ENCODE measurements at regions not wholly inside any gene's neighbourhood (a gene's known extent, or its start where the extent isn't known, plus 50 kb on each side); places are given as distances from the start of the nearest gene placed in this dataset.

GRCh38 chr18:78046631-78047030, 797.0 kb downstream of the GALR1 start:
- no peak overlapping the region for H3K4me3 ChIP-seq (ENCODE audit: insufficient read length, low read depth)
- TF ChIP-seq ZNF274 (IDR thresholded peaks at IDR 0.05; ENCODE audit: low read depth, low read length) (no peak), SUZ12 (IDR thresholded peaks at IDR 0.05; ENCODE audit: extremely low read depth, insufficient read depth, insufficient read length) (no peak), YY1 (IDR thresholded peaks at IDR 0.05; ENCODE audit: insufficient read depth, insufficient read length) (no peak)
- H3K9me3 ChIP-seq (ENCODE audit: insufficient read depth, low read length): no peaks in the 10 kb centered on the region; the same call in 1 of the 2 replicates
- H3K4me1 ChIP-seq (ENCODE audit: insufficient read depth, insufficient read length): no peaks in the 10 kb centered on the region
- H3K27me3 ChIP-seq (ENCODE audit: insufficient read depth, insufficient read length): no peaks in the 10 kb centered on the region
- H3K36me3 ChIP-seq (ENCODE audit: insufficient read depth, insufficient read length, low read length): no peaks in the 10 kb centered on the region
- no peak overlapping the region for H3K9ac ChIP-seq (ENCODE audit: insufficient read length, low read depth)
- DNase-seq (ENCODE audit: low read depth, low spot score): no peak

DNA sequence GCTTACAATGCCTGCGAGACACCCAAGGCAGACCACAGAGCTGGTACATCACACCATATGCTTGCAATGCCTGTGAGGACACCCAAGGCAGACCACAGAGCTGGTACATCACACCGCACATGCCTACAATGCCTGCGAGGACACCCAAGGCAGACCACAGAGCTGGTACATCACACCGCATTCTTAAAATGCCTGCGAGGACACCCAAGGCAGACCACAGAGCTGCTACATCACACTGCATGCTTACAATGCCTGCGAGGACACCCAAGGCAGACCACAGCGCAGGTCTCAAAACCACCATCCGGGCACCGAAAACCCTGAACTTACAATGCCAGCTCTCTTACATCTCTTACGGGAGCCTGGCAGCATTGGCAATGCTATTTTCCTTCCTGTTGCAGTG, 799.6 kb downstream of the GALR1 start:
- Histone ChIP-seq H3K9me3 (ENCODE audit: insufficient read depth, low read length) (no peaks in the 10 kb centered on the region), H3K36me3 (ENCODE audit: insufficient read depth, insufficient read length, low read length) (no peaks in the 10 kb centered on the region), H3K9ac (ENCODE audit: insufficient read length, low read depth) (no peak overlapping the region), H3K4me3 (ENCODE audit: insufficient read length, low read depth) (no peak overlapping the region), H3K4me1 (ENCODE audit: insufficient read depth, insufficient read length) (no peaks in the 10 kb centered on the region), H3K27me3 (ENCODE audit: insufficient read depth, insufficient read length) (no peaks in the 10 kb centered on the region)
- no peak for TF ChIP-seq SUZ12 (IDR thresholded peaks at IDR 0.05; ENCODE audit: extremely low read depth, insufficient read depth, insufficient read length)
- no peak for TF ChIP-seq ZNF274 (IDR thresholded peaks at IDR 0.05; ENCODE audit: low read depth, low read length)
- no peak for TF ChIP-seq YY1 (IDR thresholded peaks at IDR 0.05; ENCODE audit: insufficient read depth, insufficient read length)
- no peak for DNase-seq (ENCODE audit: low read depth, low spot score)

DNA sequence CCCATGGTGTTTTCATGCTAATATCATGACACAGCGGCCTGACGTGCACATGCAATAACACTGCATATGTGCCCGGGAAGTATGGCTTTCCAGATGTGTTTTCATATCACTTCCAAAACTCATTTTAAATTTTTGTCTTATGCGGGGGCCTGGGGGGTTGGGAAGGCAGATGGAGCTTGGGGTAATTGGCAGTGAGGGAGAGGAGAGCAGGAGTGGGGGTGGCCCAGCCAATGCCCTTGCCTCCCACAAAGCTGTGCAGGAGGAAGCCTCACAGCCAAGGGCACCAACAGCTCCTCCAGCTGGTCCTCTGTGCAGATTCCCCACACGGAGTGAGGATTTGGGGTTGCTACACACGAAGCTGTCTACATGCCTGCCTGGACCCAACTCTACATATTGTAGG, 805.2 kb downstream of the GALR1 start:
- Histone ChIP-seq H3K4me3 (ENCODE audit: insufficient read length, low read depth) (no peak overlapping the region), H3K9me3 (ENCODE audit: insufficient read depth, low read length) (no peaks in the 10 kb centered on the region), H3K9ac (ENCODE audit: insufficient read length, low read depth) (no peak overlapping the region), H3K4me1 (ENCODE audit: insufficient read depth, insufficient read length) (no peaks in the 10 kb centered on the region), H3K36me3 (ENCODE audit: insufficient read depth, insufficient read length, low read length) (no peaks in the 10 kb centered on the region), H3K27me3 (ENCODE audit: insufficient read depth, insufficient read length) (no peaks in the 10 kb centered on the region)
- DNase-seq (ENCODE audit: low read depth, low spot score): no peak
- TF ChIP-seq SUZ12 (IDR thresholded peaks at IDR 0.05; ENCODE audit: extremely low read depth, insufficient read depth, insufficient read length): no peak
- no peak for TF ChIP-seq YY1 (IDR thresholded peaks at IDR 0.05; ENCODE audit: insufficient read depth, insufficient read length)
- no peak for TF ChIP-seq ZNF274 (IDR thresholded peaks at IDR 0.05; ENCODE audit: low read depth, low read length)

GRCh38 chr18:78056011-78056410, 806.4 kb downstream of the GALR1 start:
- Histone ChIP-seq H3K9me3 (ENCODE audit: insufficient read depth, low read length) (no peaks in the 10 kb centered on the region), H3K9ac (ENCODE audit: insufficient read length, low read depth) (no peak overlapping the region)

DNA sequence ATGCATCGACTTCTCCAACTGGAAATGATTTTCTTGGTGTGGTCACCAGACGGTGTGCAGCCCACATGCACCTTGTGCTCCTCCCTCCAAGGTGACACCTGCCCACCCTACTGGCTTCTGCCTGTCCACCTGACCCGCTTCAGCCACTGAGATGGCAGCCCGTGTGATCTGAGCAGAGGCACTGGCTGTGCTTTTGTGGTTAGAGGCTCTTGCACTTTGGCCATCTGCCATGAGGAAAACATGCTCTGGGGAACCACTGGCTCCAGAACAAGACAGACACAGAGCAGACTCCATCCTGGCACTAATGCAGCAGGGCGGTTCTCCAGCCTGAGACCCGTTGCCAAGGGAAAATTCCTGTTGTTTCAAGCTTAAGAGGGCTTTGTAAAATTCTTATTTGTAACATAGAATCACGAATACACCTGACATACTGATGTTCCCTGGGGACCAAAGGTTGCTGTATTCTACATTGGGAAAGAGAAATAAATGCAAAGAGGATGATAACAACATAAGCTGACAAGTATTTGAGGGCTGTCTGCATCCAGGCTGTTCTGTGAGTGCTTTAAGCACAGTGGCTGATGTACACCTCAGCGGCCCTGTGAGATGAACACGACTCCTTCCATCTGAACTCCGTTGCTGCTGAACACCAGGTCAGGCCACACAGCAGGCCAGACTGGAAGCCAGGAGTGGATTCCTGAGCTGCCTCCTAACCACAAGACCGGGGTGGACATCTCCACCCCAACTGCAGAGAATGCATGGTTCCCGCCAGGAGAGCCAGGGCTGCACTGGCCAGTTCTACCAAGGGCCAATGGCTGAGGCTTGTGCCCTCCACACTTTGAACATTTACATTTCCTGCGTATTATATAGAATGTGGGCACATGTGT, 820.4 kb downstream of the GALR1 start:
- TF ChIP-seq YY1 (IDR thresholded peaks at IDR 0.05; ENCODE audit: insufficient read depth, insufficient read length): no peak
- no peak for TF ChIP-seq SUZ12 (IDR thresholded peaks at IDR 0.05; ENCODE audit: extremely low read depth, insufficient read depth, insufficient read length)
- no peak for TF ChIP-seq ZNF274 (IDR thresholded peaks at IDR 0.05; ENCODE audit: low read depth, low read length)
- no peaks in the 10 kb centered on the region for H3K27me3 ChIP-seq (ENCODE audit: insufficient read depth, insufficient read length)
- DNase-seq (ENCODE audit: low read depth, low spot score): no peak
- H3K9ac ChIP-seq (ENCODE audit: insufficient read length, low read depth): no peak overlapping the region
- H3K4me1 ChIP-seq (ENCODE audit: insufficient read depth, insufficient read length): no peaks in the 10 kb centered on the region
- H3K9me3 ChIP-seq (ENCODE audit: insufficient read depth, low read length): no peaks in the 10 kb centered on the region
- H3K4me3 ChIP-seq (ENCODE audit: insufficient read length, low read depth): no peak overlapping the region
- H3K36me3 ChIP-seq (ENCODE audit: insufficient read depth, insufficient read length, low read length): no peaks in the 10 kb centered on the region

More at GRCh38 chr18:78056011-78056410, 806.4 kb downstream of the GALR1 start:
- no peaks in the 10 kb centered on the region for H3K4me1 ChIP-seq (ENCODE audit: insufficient read depth, insufficient read length)
- TF ChIP-seq YY1 (IDR thresholded peaks at IDR 0.05; ENCODE audit: insufficient read depth, insufficient read length) (no peak), SUZ12 (IDR thresholded peaks at IDR 0.05; ENCODE audit: extremely low read depth, insufficient read depth, insufficient read length) (no peak), ZNF274 (IDR thresholded peaks at IDR 0.05; ENCODE audit: low read depth, low read length) (no peak)
- H3K36me3 ChIP-seq (ENCODE audit: insufficient read depth, insufficient read length, low read length): no peaks in the 10 kb centered on the region
- no peak for DNase-seq (ENCODE audit: low read depth, low spot score)
- H3K4me3 ChIP-seq (ENCODE audit: insufficient read length, low read depth): no peak overlapping the region
- no peaks in the 10 kb centered on the region for H3K27me3 ChIP-seq (ENCODE audit: insufficient read depth, insufficient read length)

DNA sequence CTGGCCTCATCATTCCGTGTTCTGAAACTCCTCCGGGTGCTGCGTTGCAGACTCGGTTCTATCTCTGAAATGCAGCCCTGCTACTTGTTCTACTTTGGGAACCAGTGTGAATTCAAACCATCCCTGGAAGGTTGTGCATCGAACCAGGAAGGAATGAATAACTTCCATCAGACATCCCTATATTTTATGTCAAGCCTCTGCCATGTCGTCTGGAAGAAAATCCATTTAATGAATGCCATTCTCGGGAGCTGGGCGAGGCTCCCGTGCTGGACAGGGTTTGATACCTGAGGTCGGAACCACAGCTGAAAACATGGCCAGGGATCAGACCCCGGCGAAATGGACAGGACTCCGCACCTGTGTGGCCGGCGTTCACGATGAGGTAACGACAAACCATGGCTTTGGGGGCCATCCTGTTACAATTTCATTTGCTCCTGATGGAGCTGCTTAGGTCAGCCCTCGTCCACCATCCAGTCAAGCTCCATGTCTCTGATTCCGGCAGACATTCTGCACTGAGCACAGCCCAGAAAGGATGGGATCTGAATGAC, 821.6 kb downstream of the GALR1 start:
- H3K27me3 ChIP-seq (ENCODE audit: insufficient read depth, insufficient read length): no peaks in the 10 kb centered on the region
- TF ChIP-seq ZNF274 (IDR thresholded peaks at IDR 0.05; ENCODE audit: low read depth, low read length) (no peak), SUZ12 (IDR thresholded peaks at IDR 0.05; ENCODE audit: extremely low read depth, insufficient read depth, insufficient read length) (no peak), YY1 (IDR thresholded peaks at IDR 0.05; ENCODE audit: insufficient read depth, insufficient read length) (no peak)
- no peaks in the 10 kb centered on the region for H3K4me1 ChIP-seq (ENCODE audit: insufficient read depth, insufficient read length)
- H3K4me3 ChIP-seq (ENCODE audit: insufficient read length, low read depth): no peak overlapping the region
- no peak overlapping the region for H3K9ac ChIP-seq (ENCODE audit: insufficient read length, low read depth)
- no peaks in the 10 kb centered on the region for H3K36me3 ChIP-seq (ENCODE audit: insufficient read depth, insufficient read length, low read length)
- no peaks in the 10 kb centered on the region for H3K9me3 ChIP-seq (ENCODE audit: insufficient read depth, low read length)
- DNase-seq (ENCODE audit: low read depth, low spot score): no peak

DNA sequence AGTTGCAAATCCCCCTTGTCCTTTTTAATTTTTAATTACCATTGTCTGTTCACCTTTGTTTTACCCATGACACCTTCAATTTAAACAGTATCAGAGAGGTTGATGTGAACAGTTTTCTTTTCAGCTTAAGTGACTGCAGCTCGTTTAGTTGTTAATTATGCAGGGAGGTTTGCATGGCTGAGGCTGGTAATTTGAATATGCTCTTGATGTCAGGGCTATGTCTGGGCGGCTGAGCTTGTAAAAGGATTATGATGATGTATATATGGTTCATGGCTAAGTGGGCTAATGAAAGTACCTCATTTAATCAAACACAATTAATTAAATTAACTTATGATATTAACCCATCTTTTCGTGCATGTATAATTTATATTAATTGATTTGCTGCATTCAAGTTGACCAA, 822.1 kb downstream of the GALR1 start:
- TF ChIP-seq SUZ12 (IDR thresholded peaks at IDR 0.05; ENCODE audit: extremely low read depth, insufficient read depth, insufficient read length) (no peak), ZNF274 (IDR thresholded peaks at IDR 0.05; ENCODE audit: low read depth, low read length) (no peak), YY1 (IDR thresholded peaks at IDR 0.05; ENCODE audit: insufficient read depth, insufficient read length) (no peak)

More for the DNA sequence above, 822.1 kb downstream of the GALR1 start:
- Histone ChIP-seq H3K4me3 (ENCODE audit: insufficient read length, low read depth) (no peak overlapping the region), H3K9me3 (ENCODE audit: insufficient read depth, low read length) (no peaks in the 10 kb centered on the region), H3K36me3 (ENCODE audit: insufficient read depth, insufficient read length, low read length) (no peaks in the 10 kb centered on the region), H3K9ac (ENCODE audit: insufficient read length, low read depth) (no peak overlapping the region), H3K27me3 (ENCODE audit: insufficient read depth, insufficient read length) (no peaks in the 10 kb centered on the region), H3K4me1 (ENCODE audit: insufficient read depth, insufficient read length) (no peaks in the 10 kb centered on the region)
- no peak for DNase-seq (ENCODE audit: low read depth, low spot score)
